Left cardiac atrium (tissue), 4 donors: ENCODE measurements at regions not wholly inside any gene's neighbourhood (a gene's known extent, or its start where the extent isn't known, plus 50 kb on each side); places are given as distances from the start of the nearest gene placed in this dataset.
"Not testable (repeated sequence)": the region's sequence is repeated elsewhere in the genome, so short reads cannot be mapped to it uniquely, and the experiment has no call there.

ENCODE experiments used
- ATAC-seq, 2 donors: fragments of 200-7000 bp; cut with Tn5 transposase; one replicate each; pipeline ENCODE4 v1.9.1; 2020; ENCODE audit warnings: mild to moderate bottlenecking in 2 of 2, moderate library complexity in 2 of 2
- DNase-seq: peaks from one replicate; pipeline ENCODE4 v3.0.0-alpha.2; 2020
- intact Hi-C, 2 donors: fragments of 100-400 bp; cut with DNase I; formaldehyde crosslinking; loops; one replicate each; pipeline versions ENCODE4 v1.14.1 to v1.15.1; 2022 to 2023
- donor health status: DM: no; HTN: yes; CAD: no.
- donor health status: DM: no; HTN: yes; CAD: no; lungs with severe emphysema.
- donor health status: DM: yes; HTN: yes; CAD: no.
- donor health status: Dilated cardiomyopathy.

GRCh38 chr18:10604182-10604581 lies 78.4 kb downstream of the NAPG start:
- intact Hi-C loops, result no loop called here
- ATAC-seq (no peak), DNase-seq (no peak)

GRCh38 chr18:10606881-10607280 lies 81.1 kb downstream of the NAPG start:
- peak in 1 of 2 donors; percentile 47 for ATAC-seq
- DNase-seq, intact Hi-C loops: not testable (repeated sequence)

- intact Hi-C loops, DNase-seq: not testable (repeated sequence)
- ATAC-seq, result peak; percentile 27 to 78
Measured at GRCh38 chr18:10607332-10608248, 81.8 kb downstream of the NAPG start.

- DNase-seq, intact Hi-C loops, ATAC-seq: not testable (repeated sequence)
Measured at GRCh38 chr18:10608450-10608849, 82.6 kb downstream of the NAPG start.

GRCh38 chr18:10609046-10609445 lies 83.2 kb downstream of the NAPG start:
- DNase-seq, ATAC-seq, intact Hi-C loops: not testable (repeated sequence)

GRCh38 chr18:10613226-10613625 lies 87.4 kb downstream of the NAPG start:
- DNase-seq, ATAC-seq, intact Hi-C loops: not testable (repeated sequence)

- intact Hi-C loops, DNase-seq, ATAC-seq: not testable (repeated sequence)
Measured at GRCh38 chr18:10616714-10617113, 90.9 kb downstream of the NAPG start.

GRCh38 chr18:10618797-10619196 lies 93.0 kb downstream of the NAPG start:
- ATAC-seq, DNase-seq, intact Hi-C loops: not testable (repeated sequence)

GRCh38 chr18:10619280-10619679 lies 93.5 kb downstream of the NAPG start:
- DNase-seq, ATAC-seq, intact Hi-C loops: not testable (repeated sequence)

- intact Hi-C loops, ATAC-seq, DNase-seq: not testable (repeated sequence)
Measured at GRCh38 chr18:10619833-10620232, 94.0 kb downstream of the NAPG start.
